Loucy (cell line): ENCODE measurements at regions not wholly inside any gene's neighbourhood (a gene's known extent, or its start where the extent isn't known, plus 50 kb on each side); places are given as distances from the start of the nearest gene placed in this dataset.

Experiments
- H2AFZ ChIP-seq: fragments of 200-600 bp; sonication (generic); 2 replicates; pipeline ENCODE4 v1.6.0; 2016; ENCODE audit warnings: antibody characterized with exemption, mild to moderate bottlenecking, low read length, moderate library complexity
- H3F3A ChIP-seq: fragments of 200-600 bp; 2 replicates; pipeline ENCODE4 v1.6.0; 2016; ENCODE audit warnings: antibody characterized with exemption, low read depth, mild to moderate bottlenecking
- H3K27me3 ChIP-seq: fragments of 200-600 bp; sonication (generic); 2 replicates; pipeline ENCODE4 v1.6.1; 2014; ENCODE audit warnings: low read length, mild to moderate bottlenecking; ENCODE audit not compliant: insufficient read depth, poor library complexity, severe bottlenecking
- H3K36me3 ChIP-seq: fragments of 200-600 bp; sonication (generic); 2 replicates; pipeline ENCODE4 v1.6.1; 2016; ENCODE audit warnings: low read length; ENCODE audit not compliant: insufficient read depth
- H3K4me1 ChIP-seq: fragments of 200-600 bp; sonication (generic); 2 replicates; pipeline ENCODE4 v1.5.1; 2014; ENCODE audit warnings: low read length, mild to moderate bottlenecking; ENCODE audit not compliant: insufficient read depth, poor library complexity, severe bottlenecking
- H3K4me2 ChIP-seq: fragments of 200-600 bp; sonication (generic); 2 replicates; pipeline ENCODE4 v1.6.0; 2014; ENCODE audit warnings: antibody characterized with exemption, low read length, low read depth, mild to moderate bottlenecking; ENCODE audit not compliant: poor library complexity, severe bottlenecking
- H3K4me3 ChIP-seq: fragments of 200-600 bp; sonication (generic); 2 replicates; pipeline ENCODE4 v1.5.1; 2014; ENCODE audit warnings: low read length, mild to moderate bottlenecking, mixed read lengths; ENCODE audit not compliant: poor library complexity, severe bottlenecking
- H3K79me2 ChIP-seq: fragments of 200-600 bp; sonication (generic); 2 replicates; pipeline ENCODE4 v1.6.1; 2014; ENCODE audit warnings: low read length; ENCODE audit not compliant: insufficient read depth
- H3K9ac ChIP-seq: fragments of 200-600 bp; sonication (generic); 2 replicates; pipeline ENCODE4 v1.6.0; 2014; ENCODE audit warnings: mild to moderate bottlenecking, low read depth, low read length, moderate library complexity; ENCODE audit not compliant: poor library complexity, severe bottlenecking
- H3K9me2 ChIP-seq: fragments of 200-600 bp; sonication (generic); replicated peaks from 2 replicates; pipeline ENCODE4 v1.6.1; 2016; ENCODE audit warnings: low read depth, low read length, mixed read lengths
- H3K9me3 ChIP-seq: fragments of 200-600 bp; sonication (generic); 2 replicates; pipeline ENCODE4 v1.6.1; 2014; ENCODE audit warnings: mild to moderate bottlenecking, antibody characterized with exemption, low read length, low read depth; ENCODE audit not compliant: insufficient read depth
- H4K20me1 ChIP-seq: fragments of 200-600 bp; sonication (generic); 2 replicates; pipeline ENCODE4 v1.6.0; 2014; ENCODE audit warnings: antibody characterized with exemption, low read length, mild to moderate bottlenecking; ENCODE audit not compliant: insufficient read depth, poor library complexity, severe bottlenecking
- CTCF ChIP-seq: fragments of 200-600 bp; sonication (generic); conservative IDR thresholded peaks from 2 replicates; pipeline ENCODE4 v1.5.1; 2014; ENCODE audit warnings: mild to moderate bottlenecking, antibody characterized with exemption, low read length
- EZH2phosphoT487 ChIP-seq: fragments of 200-600 bp; IDR thresholded peaks from 2 replicates; pipeline ENCODE4 v1.6.1; 2018; ENCODE audit warnings: antibody characterized with exemption, mild to moderate bottlenecking, moderate library complexity, borderline replicate concordance

GRCh38 chr19:30884146-30884812 lies 465.0 kb downstream of the TSHZ3 start:
- H3K27me3 ChIP-seq, result no peaks in the 10 kb centered on the region
- H3K4me2 ChIP-seq, result no peak overlapping the region
- H2AFZ ChIP-seq, result no peak overlapping the region
- no peaks in the 10 kb centered on the region for H3K4me1 ChIP-seq
- no peaks in the 10 kb centered on the region for H3K9me2 ChIP-seq
- no peak overlapping the region for H3K4me3 ChIP-seq
- H3K36me3 ChIP-seq, result no peaks in the 10 kb centered on the region
- no peaks in the 10 kb centered on the region for H4K20me1 ChIP-seq
- no peak for TF ChIP-seq EZH2phosphoT487
- TF ChIP-seq CTCF, result no peak
- peaks cover 6% of the 10 kb centered on the region; the same call in 1 of the 2 replicates for H3K9me3 ChIP-seq
- no peaks in the 10 kb centered on the region for H3K79me2 ChIP-seq
- no peak overlapping the region for H3K9ac ChIP-seq
- H3F3A ChIP-seq, result no peaks in the 10 kb centered on the region

GRCh38 chr19:30883071-30883470 lies 466.2 kb downstream of the TSHZ3 start:
- Histone ChIP-seq H3K9ac (no peak overlapping the region), H3F3A (no peaks in the 10 kb centered on the region), H3K9me2 (no peaks in the 10 kb centered on the region), H3K36me3 (no peaks in the 10 kb centered on the region), H3K9me3 (peaks cover 6% of the 10 kb centered on the region; the same call in 1 of the 2 replicates), H3K79me2 (no peaks in the 10 kb centered on the region), H3K27me3 (no peaks in the 10 kb centered on the region), H3K4me1 (no peaks in the 10 kb centered on the region), H2AFZ (no peak overlapping the region), H4K20me1 (no peaks in the 10 kb centered on the region), H3K4me2 (no peak overlapping the region), H3K4me3 (no peak overlapping the region)
- TF ChIP-seq EZH2phosphoT487 (no peak), CTCF (no peak)

- Histone ChIP-seq H3K9ac (no peak overlapping the region), H3K27me3 (no peaks in the 10 kb centered on the region), H3K79me2 (no peaks in the 10 kb centered on the region), H3K9me2 (no peaks in the 10 kb centered on the region), H3K4me1 (no peaks in the 10 kb centered on the region), H4K20me1 (no peaks in the 10 kb centered on the region), H2AFZ (no peak overlapping the region), H3F3A (no peaks in the 10 kb centered on the region), H3K4me3 (no peak overlapping the region), H3K9me3 (peaks cover 6% of the 10 kb centered on the region; the same call in 1 of the 2 replicates), H3K36me3 (no peaks in the 10 kb centered on the region), H3K4me2 (no peak overlapping the region)
- TF ChIP-seq CTCF (no peak), EZH2phosphoT487 (no peak)
Observed at GRCh38 chr19:30882411-30883005, 466.7 kb downstream of the TSHZ3 start.
